EL (cell line): ENCODE measurements at regions not wholly inside any gene's neighbourhood (a gene's known extent, or its start where the extent isn't known, plus 50 kb on each side); places are given as distances from the start of the nearest gene placed in this dataset.

Source experiments
- DNase-seq: peaks from one replicate; pipeline ENCODE4 v3.0.0-alpha.2; 2016

- no peak for DNase-seq
Measured at GRCh38 chr6:147759093-147759492, 250.6 kb downstream of the SAMD5 start.

GRCh38 chr6:147759536-147759935, 251.0 kb downstream of the SAMD5 start:
- DNase-seq = no peak

- DNase-seq = no peak
Measured at GRCh38 chr6:147765541-147765940, 257.1 kb downstream of the SAMD5 start.

DNA sequence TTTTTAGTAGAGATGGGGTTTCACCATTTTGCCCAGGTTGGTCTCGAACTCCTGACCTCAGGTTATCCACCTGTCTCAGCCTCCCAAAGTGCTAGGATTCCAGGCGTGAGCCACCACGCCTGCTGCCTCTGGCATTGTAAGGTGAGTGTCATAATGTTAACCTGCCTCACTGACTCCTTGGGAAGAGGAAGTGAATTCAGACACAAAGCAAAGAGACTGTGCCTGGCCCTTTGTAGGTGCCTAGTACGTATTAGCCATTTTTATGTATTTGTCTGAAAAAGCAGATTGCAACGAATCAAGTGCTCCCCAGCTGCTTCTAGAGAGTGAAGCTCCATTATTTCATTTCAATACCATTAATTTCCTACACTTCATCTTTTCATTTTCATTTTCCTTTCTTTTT, 260.5 kb downstream of the SAMD5 start:
- no peak for DNase-seq

DNA sequence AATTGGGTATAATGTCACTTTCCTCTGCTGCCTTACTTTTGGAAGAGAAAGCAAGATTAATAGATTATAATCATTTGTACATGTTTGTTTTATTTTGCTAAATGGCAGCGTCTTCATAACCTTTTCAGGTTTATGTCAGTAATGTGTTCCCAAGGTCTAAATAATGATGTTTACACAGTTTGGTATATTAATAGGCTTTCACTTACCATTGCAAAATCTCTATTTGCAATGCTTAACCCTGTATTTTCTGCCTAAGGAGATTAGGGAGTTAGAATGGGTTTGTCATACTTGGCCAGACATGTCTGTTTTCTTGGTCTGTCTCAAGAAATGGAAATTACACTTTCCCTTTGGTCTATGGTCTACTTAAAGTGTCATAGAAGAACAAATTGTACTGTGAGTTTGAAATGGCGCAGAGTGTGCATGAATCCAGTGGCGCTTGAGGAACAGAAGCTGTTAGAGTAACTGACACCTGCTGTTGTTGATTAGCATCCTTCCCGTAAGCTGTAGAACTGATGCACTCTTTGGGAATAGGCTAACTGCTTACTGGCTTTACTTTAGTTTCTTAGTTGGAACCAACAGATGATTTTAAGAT, 261.1 kb downstream of the SAMD5 start:
- no peak for DNase-seq

DNA sequence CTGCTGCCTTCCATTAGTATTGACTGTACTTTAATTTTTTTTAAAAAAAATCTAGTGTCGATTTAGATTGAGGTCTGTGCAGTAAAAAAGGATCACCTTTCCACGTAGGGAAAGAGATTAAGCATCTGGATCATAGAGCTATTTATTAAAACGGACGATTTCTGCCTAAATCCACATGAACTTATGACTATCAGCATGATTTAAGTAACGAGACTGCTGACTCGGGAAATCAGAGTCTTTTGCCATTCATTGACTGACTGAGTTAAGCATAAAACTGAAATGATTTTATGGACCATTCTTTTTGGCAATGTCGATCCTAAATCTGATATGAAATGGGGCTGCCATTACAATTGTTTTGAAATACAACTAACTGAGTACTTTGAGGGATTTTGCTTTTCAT, 261.7 kb downstream of the SAMD5 start:
- DNase-seq = no peak

DNA sequence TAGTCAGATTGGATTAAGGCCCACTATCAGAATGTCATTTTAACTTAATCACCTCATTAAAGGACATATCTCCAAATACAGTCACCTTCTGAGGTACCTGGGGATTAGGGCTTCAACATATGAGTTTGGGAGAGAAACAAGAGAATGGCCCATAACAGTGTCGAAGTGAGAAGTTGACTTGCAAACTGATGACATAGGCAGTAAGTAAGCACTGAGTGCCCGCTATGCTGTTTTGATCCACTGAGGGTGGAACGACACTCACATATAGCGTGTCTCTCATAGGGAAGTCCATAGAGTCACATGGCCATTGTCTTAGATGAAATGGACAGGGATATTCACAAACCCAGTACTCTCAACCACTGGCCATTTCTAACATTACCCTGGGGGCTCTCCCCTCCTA, 264.2 kb downstream of the SAMD5 start:
- no peak for DNase-seq

- peak; percentile 4 for DNase-seq
Measured at GRCh38 chr6:147774856-147775255, 266.4 kb downstream of the SAMD5 start.

GRCh38 chr6:147776631-147777213, 268.2 kb downstream of the SAMD5 start:
- DNase-seq = no peak

GRCh38 chr6:147779624-147780023, 271.1 kb downstream of the SAMD5 start:
- no peak for DNase-seq

DNA sequence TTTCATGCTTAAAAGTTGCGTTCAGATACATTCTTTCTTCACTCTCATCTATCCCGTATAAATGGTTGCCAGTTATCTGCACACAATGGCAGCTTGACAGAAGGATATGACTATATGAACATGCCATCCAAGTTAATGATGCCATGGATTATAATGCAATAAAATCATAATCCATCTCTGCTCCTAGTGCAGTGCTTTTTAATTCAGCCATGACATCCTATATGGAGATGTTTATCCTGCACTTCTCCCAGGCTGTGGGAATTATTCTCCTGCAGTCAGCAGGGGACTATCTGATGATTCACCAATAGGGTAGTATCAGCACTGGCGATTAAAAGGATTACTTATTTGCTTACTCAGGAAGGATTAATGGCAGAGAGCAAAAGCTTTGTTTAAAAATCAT, 273.8 kb downstream of the SAMD5 start:
- DNase-seq = peak; percentile 9

DNA sequence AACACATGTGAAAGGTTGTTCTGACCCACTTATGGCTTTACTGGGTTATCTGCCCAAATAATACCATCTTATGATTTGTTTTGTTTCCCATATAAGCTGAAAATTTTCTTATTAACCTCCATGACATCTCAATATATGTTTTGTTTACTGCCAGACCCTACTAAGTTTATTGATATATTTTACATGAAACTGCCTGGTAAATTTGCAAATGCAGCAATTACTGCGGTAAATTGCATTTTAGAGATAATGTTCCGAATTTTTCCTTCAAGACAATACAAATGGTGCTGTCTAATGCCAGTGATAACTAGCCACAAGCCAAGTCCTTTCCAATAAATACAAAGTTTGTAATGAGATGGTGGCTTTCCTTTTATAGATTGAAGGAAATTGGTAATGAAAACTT, 275.9 kb downstream of the SAMD5 start:
- no peak for DNase-seq

DNA sequence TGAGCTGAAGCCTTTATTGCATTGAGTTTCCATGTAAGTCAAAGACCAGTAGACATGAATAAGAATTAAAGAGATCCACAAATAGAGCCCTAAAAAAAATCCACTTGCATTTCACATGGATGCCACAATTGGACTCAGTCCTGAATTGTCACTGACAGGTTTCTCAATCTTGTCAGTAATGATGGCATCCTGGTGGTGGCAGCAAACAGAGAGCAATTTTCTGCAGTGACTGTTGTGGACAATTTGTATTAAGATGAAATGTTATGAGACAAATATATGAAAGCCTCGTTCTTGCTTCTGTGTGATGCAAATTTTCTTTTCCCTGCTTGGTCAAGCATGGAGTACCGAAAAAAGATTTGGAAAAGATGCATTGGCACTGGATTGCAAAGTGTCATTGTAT, 278.9 kb downstream of the SAMD5 start:
- DNase-seq = no peak

- no peak for DNase-seq
Measured at GRCh38 chr6:147789430-147789947, 281.0 kb downstream of the SAMD5 start.

DNA sequence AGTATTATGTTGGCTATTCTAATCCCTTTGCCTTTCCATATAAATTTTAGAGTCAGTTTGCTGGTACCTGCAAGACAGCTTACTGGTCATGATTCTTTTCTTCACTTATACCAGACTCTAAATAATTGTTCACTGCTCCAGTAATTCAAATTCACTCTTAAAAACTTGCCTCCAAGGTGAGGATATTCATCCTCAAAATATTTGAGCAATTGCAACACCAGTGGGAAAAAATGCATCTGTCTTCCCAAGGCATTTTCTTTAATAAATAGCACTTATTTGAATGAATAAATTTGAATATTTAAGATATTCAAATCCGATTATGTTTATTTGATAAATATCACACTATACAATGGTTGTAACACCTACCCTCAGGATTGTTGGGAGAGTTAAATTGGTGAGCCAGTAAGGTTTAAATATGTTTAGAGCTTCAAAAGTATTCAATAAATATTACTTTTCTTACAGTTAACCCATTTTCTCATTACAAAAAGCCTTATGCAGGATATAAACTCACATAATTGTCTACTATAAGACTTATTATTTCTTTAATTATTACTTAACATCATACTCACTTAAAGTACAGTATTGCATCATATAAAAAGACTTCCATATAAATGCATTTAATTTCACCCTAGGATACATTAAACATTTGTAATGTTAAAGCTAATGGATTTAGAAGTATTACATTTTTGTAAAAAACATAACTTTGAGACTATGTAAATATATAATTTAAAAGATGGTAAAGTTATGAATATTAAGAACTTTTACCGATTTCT, 285.6 kb downstream of the SAMD5 start:
- no peak for DNase-seq

DNA sequence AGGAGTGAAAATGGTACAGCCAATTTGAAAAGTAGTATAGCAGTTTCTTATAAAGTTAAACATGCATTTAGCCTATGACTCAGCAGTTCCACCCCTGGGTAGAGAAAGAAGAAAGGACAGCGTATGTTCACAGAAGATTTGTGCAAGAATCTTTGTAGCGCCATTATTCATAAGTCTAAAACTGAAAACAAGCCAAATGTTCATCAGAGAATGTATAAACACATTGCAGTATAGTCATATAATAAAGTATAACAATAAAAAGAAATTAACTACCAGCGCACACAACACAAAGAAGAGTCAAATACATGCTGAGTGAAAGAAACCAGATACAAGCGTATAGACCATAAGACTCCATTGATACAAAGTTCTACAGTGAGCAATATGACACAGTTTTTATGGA, 294.0 kb downstream of the SAMD5 start:
- no peak for DNase-seq

DNA sequence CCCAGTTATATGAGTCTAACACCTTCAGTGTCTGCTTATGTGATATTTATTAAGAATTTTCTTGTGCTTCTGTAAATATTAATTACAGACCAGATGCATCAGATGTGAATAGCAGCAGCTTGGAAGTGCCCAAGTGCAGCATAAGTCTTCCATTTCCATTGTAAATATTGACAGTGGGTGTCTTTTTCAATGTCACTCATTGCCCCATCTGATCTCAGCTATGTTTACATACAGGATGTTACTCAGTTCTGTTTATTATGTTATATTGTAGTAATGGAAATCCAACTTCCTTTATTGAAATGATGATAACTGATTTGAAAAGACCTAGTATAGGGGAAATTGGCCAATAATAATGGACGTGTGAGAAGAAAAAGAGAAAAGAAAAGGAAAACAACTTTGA, 296.7 kb downstream of the SAMD5 start:
- DNase-seq = no peak

- peak; percentile 1 for DNase-seq
Measured at GRCh38 chr6:147806697-147807096, 298.2 kb downstream of the SAMD5 start.

DNA sequence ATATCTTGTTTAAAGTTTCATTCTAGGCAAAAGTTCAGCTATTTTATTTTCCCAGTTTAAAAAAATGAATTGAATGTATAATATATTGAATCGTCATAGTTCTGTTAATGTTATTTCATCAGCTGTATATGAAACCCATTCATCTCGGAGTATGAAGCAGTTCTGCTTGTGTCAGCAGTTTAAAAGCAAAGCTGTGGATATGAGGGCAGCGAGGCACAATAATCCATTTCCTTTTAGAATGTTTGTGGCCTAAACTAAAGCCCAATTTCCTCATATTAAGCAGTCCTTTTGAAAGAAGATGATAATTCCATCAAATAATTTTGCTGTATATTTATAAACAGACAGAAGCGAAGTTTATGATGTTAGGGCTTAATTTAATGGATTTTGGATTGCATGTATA, 300.1 kb downstream of the SAMD5 start:
- no peak for DNase-seq

DNA sequence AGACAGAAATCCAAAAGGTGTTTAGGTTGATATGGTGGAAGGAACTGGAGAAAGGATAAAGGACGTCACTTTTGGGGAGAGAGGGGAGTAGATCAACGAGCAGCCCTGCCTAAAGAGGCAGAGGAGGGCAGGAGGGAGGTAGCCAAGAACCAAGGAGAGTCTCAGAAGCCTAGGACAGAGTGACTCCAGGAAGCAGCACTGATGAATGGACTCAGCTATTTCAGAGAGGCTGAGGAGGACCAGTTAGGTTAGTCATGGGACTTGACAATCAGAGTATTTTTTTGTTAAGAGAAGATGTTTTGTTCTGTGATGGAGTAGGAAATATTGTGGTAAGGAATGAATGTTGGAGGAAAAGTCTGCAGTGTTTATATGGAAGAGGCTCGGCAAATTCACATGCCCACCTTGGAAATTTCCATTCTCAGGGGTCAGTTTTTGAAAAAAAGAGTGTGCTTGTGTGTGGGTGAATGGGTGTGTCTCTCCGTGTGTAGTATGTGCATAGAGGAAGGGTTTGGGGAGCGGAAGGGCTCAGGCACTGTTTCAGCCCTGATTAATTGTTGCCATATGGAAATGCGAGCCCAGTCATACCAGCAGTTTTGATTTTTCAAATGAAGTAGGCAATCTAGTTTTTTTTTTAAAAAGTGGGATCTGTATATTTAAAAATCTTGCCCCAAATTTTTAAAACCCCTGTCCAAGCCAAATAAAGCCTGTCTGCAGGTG, 303.6 kb downstream of the SAMD5 start:
- no peak for DNase-seq

- DNase-seq = no peak
Measured at GRCh38 chr6:147817042-147817689, 308.7 kb downstream of the SAMD5 start.

GRCh38 chr6:147820520-147820919, 312.0 kb downstream of the SAMD5 start:
- no peak for DNase-seq

- no peak for DNase-seq
Measured at GRCh38 chr6:147821295-147821897, 312.9 kb downstream of the SAMD5 start.
